HepG2 (cell line): ENCODE measurements at regions not wholly inside any gene's neighbourhood (a gene's known extent, or its start where the extent isn't known, plus 50 kb on each side); places are given as distances from the start of the nearest gene placed in this dataset.

Source experiments
- ATAC-seq: fragments of 200-7000 bp; cut with Tn5 transposase; 3 replicates; pipeline ENCODE4 v1.9.1; 2020; ENCODE audit warnings: mild to moderate bottlenecking, moderate library complexity
- BruUV-seq: library from RNA; stranded (reverse); fragments of 400-500 nt; replicated peaks from 2 replicates; lab custom pipeline; 2021; lab: Mats Ljungman, UMichigan
- CTCF ChIA-PET: fragments of 300-600 bp; formaldehyde crosslinking; extraction: SDS; loops from one replicate; lab custom pipeline; 2021; ENCODE audit warnings: low total read pairs, inconsistent platforms, low intra/inter-chr PET ratio; lab: Yijun Ruan, JAX
- POLR2A ChIA-PET: fragments of 350-600 bp; sonication (Branson Sonifier 250); formaldehyde crosslinking; loops from one replicate; lab custom pipeline; 2020; ENCODE audit warnings: antibody characterized with exemption, inconsistent platforms; lab: Yijun Ruan, JAX
- DNase-seq: peaks from one replicate; pipeline ENCODE4 v3.0.0-alpha.2; 2015; ENCODE audit warnings: low spot score
- FAIRE-seq: peaks from 3 replicates; lab custom pipeline; 2011; peaks lifted over from hg19 to GRCh38; lab: Jason Lieb, UNC
- H2AFZ ChIP-seq: one replicate; pipeline ENCODE4 v1.6.1; 2011; ENCODE audit warnings: low read length, inconsistent platforms
- H3K27ac ChIP-seq: fragments of 300-600 bp; 3 replicates; pipeline ENCODE4 v1.8.0; 2011; ENCODE audit warnings: mixed run types, mild to moderate bottlenecking, mixed read lengths, low read length, inconsistent platforms; ENCODE audit not compliant: insufficient read depth; ENCODE audit errors: extremely low read length
- H3K27me3 ChIP-seq, 2 experiments: fragments of 200-600 bp in 1 of 2; 2 replicates in 1 of 2; 3 replicates in 1 of 2; pipeline versions ENCODE4 v1.6.0 to v1.8.0; 2011; ENCODE audit warnings: low read length in 2 of 2, mild to moderate bottlenecking in 2 of 2, moderate library complexity in 2 of 2, inconsistent platforms in 1 of 2; ENCODE audit not compliant: insufficient read depth in 2 of 2, control insufficient read depth in 1 of 2
- H3K36me3 ChIP-seq, 2 experiments: fragments of 200-600 bp in 1 of 2; replicated peaks in 1 of 2; 2 replicates in 1 of 2; 3 replicates in 1 of 2; pipeline versions ENCODE4 v1.5.1 to v1.8.0; 2011; ENCODE audit warnings: low read length in 2 of 2, inconsistent platforms in 1 of 2; ENCODE audit not compliant: insufficient read depth in 2 of 2, control insufficient read depth in 1 of 2
- H3K4me1 ChIP-seq: 2 replicates; pipeline ENCODE4 v1.5.1; 2012; ENCODE audit warnings: low read length, inconsistent platforms; ENCODE audit not compliant: insufficient read depth
- H3K4me2 ChIP-seq: 2 replicates; pipeline ENCODE4 v1.6.0; 2011; ENCODE audit warnings: low read depth, low read length, inconsistent platforms
- H3K4me3 ChIP-seq, 3 experiments: fragments of 200-600 bp in 1 of 3; sonication (generic), shearing (Covaris generic) in 1 of 3; replicated peaks in 1 of 3; 2 replicates each; pipeline ENCODE4 v1.5.1; 2011 to 2016; ENCODE audit warnings: low read length in 3 of 3, inconsistent platforms in 2 of 3, low read depth in 2 of 3, mild to moderate bottlenecking in 2 of 3, control low read depth in 1 of 3, mixed read lengths in 1 of 3; ENCODE audit not compliant: insufficient read depth in 1 of 3
- H3K79me2 ChIP-seq: one replicate; pipeline ENCODE4 v1.6.1; 2011; ENCODE audit warnings: low read length, inconsistent platforms; ENCODE audit not compliant: insufficient read depth
- H3K9ac ChIP-seq: 2 replicates; pipeline ENCODE4 v1.6.0; 2011; ENCODE audit warnings: mild to moderate bottlenecking, low read depth, low read length, inconsistent platforms; ENCODE audit not compliant: insufficient read depth
- H3K9me3 ChIP-seq: 2 replicates; pipeline ENCODE4 v1.5.1; 2012; ENCODE audit warnings: mild to moderate bottlenecking, low read length
- H4K20me1 ChIP-seq: 2 replicates; pipeline ENCODE4 v1.6.0; 2011; ENCODE audit warnings: inconsistent platforms, mild to moderate bottlenecking, low read length, moderate library complexity; ENCODE audit not compliant: insufficient read depth
- GABPB1 ChIP-seq: IDR thresholded peaks from 2 replicates; pipeline ENCODE4 v1.6.1; 2016; ENCODE audit warnings: mild to moderate bottlenecking, missing genetic modification reagents, moderate library complexity, missing compliant biosample characterization
- MYC ChIP-seq: sonication (generic); formaldehyde crosslinking; IDR thresholded peaks from 2 replicates; pipeline ENCODE4 v1.9.0; 2021; ENCODE audit warnings: missing genetic modification reagents, borderline replicate concordance
- ZFP36L2 ChIP-seq: sonication (generic); formaldehyde crosslinking; IDR thresholded peaks from 2 replicates; pipeline ENCODE4 v1.4.0; 2020; ENCODE audit warnings: missing genetic modification reagents
- ZMYM3 ChIP-seq: sonication (generic); formaldehyde crosslinking; IDR thresholded peaks from 2 replicates; pipeline ENCODE4 v1.5.1; 2020; ENCODE audit warnings: mild to moderate bottlenecking, missing genetic modification reagents
- ZNF256 ChIP-seq: sonication (generic); formaldehyde crosslinking; conservative IDR thresholded peaks from 2 replicates; pipeline ENCODE4 v1.4.0; 2020; ENCODE audit warnings: missing genetic modification reagents
- WGBS: methylation state at CpG from one replicate; pipeline ENCODE4 v1.1.6; 2017; ENCODE audit warnings: low lambda C conversion rate; 5-methylcytosine and 5-hydroxymethylcytosine counted together
- in situ Hi-C: cut with HindIII; loops from 2 replicates; pipeline ENCODE4 v1.10.0; 2017; ENCODE audit warnings: low pct_unique_long_range_greater_than_20kb; ENCODE audit not compliant: extremely low pct_ligation_motif_present
- intact Hi-C: fragments of 100-400 bp; cut with micrococcal nuclease; formaldehyde crosslinking; loops from one replicate; pipeline ENCODE4 v1.10.0; 2022; ENCODE audit not compliant: unreplicated experiment

DNA sequence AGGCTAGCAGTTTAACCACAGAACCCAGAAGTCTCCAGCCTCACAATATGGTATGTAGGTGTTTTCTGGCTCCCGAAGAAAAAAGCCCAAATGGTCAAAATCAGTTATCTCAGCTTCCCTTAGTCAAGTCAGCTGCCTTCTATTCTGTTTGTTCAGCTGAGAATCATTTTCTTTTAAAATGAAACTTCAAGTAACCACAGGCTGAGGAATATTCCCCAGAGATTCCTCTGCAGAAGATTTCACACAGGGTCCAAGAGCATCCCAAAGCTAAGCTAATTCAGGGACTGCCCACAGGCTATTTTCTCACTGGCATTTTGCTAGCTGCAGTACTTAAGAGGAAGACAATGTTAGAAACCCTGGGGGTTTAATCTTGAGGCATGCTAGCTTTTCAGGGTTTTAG, 977.0 kb upstream of the CHORDC1 start:
- 0% methylated on average over 1 of the region's 1 CpG for WGBS
- Histone ChIP-seq H3K36me3 (no peaks in the 10 kb centered on the region), H4K20me1 (no peaks in the 10 kb centered on the region), H3K4me2 (no peak overlapping the region), H3K4me1 (no peaks in the 10 kb centered on the region), H2AFZ (no peak overlapping the region), H3K9ac (no peak overlapping the region), H3K27ac (no peak overlapping the region), H3K79me2 (no peaks in the 10 kb centered on the region), H3K27me3 (no peaks in the 10 kb centered on the region), H3K9me3 (no peaks in the 10 kb centered on the region), H3K4me3 (no peak overlapping the region)
- DNase-seq = no peak
- BruUV-seq = no TSS peak
- TF ChIP-seq MYC (CRISPR knock-in tag) = no peak
- POLR2A ChIA-PET = no interaction called here
- ATAC-seq = no peak
- in situ Hi-C loops (no loop called here), intact Hi-C loops (no loop called here)
- CTCF ChIA-PET = no interaction called here
- no peak for FAIRE-seq

DNA sequence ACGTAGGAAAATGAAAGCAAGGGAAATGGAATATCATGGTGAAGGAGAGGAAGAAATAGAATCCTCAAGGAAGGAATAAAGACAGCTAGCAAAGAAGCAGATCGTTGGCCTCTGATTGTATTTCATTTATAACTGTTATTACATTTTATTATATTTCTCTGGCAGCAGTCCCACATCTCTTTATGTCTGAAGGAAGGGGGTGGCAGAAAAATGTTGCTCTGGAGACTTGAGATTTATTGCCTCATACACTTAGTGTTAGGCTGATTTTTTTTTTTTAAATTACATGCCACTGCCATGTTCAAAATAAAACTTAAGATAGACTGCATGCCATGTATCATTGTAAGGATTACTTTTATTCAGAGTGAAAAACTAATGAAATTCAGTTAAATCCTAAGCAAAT, 971.7 kb upstream of the CHORDC1 start:
- TF ChIP-seq GABPB1 (CRISPR knock-in tag) (no peak), ZNF256 (CRISPR knock-in tag) (no peak), ZFP36L2 (no peak), ZMYM3 (no peak)
- Histone ChIP-seq H3K9me3 (no peaks in the 10 kb centered on the region), H3K4me3 (no peak overlapping the region), H2AFZ (no peak overlapping the region), H3K27ac (no peak overlapping the region), H4K20me1 (no peaks in the 10 kb centered on the region), H3K36me3 (no peaks in the 10 kb centered on the region), H3K9ac (no peak overlapping the region), H3K27me3 (no peaks in the 10 kb centered on the region), H3K4me1 (no peaks in the 10 kb centered on the region), H3K4me2 (no peak overlapping the region), H3K79me2 (no peaks in the 10 kb centered on the region)
- intact Hi-C loops = no loop called here
- in situ Hi-C loops = no loop called here
- ChIA-PET POLR2A (no interaction called here), CTCF (no interaction called here)
- no TSS peak for BruUV-seq
- no peak for DNase-seq
- 3% methylated on average over 2 of the region's 2 CpGs for WGBS
- no peak for ATAC-seq
- FAIRE-seq = no peak
